ENCODE measurements at regions not wholly inside any gene's neighbourhood (a gene's known extent, or its start where the extent isn't known, plus 50 kb on each side); places are given as distances from the start of the nearest gene placed in this dataset.
A peak's percentile ranks its signal among the peaks of the same experiment; 100 is the strongest.

- ATAC-seq (no peak), DNase-seq (peak in 2 of 4 donors; percentile 28 to 31)
- Histone ChIP-seq H3K27me3 (no peaks in the 10 kb centered on the region), H3K4me3 (no peak overlapping the region), H3K36me3 (peaks cover 0 to 43% of the 10 kb centered on the region in 2 donors), H3K9me3 (no peaks in the 10 kb centered on the region), H3K4me1 (peaks cover 8 to 17% of the 10 kb centered on the region in 2 donors), H3K27ac (no peak overlapping the region)
- TF ChIP-seq CTCF (IDR thresholded peaks at IDR 0.05) = no peak
- intact Hi-C loops (cut with DNase I) = no loop called here
Measured at GRCh38 chr16:31710134-31710533, 163.5 kb upstream of the ZNF267 start.

GRCh38 chr16:31710880-31711279 lies 162.7 kb upstream of the ZNF267 start:
- DNase-seq = no peak
- Histone ChIP-seq H3K27me3 (no peaks in the 10 kb centered on the region), H3K27ac (no peak overlapping the region), H3K4me3 (no peak overlapping the region), H3K4me1 (peaks cover 9 to 24% of the 10 kb centered on the region in 2 donors), H3K9me3 (no peaks in the 10 kb centered on the region), H3K36me3 (peaks cover 0 to 35% of the 10 kb centered on the region in 2 donors)
- intact Hi-C loops (cut with DNase I) = no loop called here
- no peak for TF ChIP-seq CTCF (IDR thresholded peaks at IDR 0.05)
- ATAC-seq = no peak

DNA sequence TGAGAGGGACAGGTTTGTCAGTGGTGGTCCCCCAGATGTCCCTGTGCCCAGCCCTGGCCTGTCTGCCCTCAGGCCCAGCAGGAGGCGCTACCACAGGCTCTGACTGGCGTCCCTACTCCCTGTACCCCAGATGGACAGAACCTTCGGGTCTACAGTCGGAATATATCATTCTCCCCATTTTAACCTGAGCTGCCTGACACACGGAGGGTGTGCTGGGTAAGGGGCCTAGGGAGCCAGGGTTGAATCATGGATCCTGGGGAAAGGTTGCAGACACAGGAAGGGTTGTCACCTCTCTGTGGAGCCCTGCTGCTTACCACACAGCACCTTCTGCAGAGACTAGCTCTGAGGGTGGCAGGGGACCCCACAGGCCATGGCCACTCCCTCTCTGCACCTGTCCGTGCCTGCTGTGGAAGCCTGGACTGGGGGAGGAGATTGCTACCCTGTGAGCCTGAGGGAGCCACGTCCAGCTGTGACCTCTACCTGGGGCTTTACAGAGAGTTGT lies 162.2 kb upstream of the ZNF267 start:
- intact Hi-C loops (cut with DNase I) = no loop called here
- Histone ChIP-seq H3K36me3 (peaks cover 0 to 30% of the 10 kb centered on the region in 2 donors), H3K4me3 (no peak overlapping the region), H3K27me3 (no peaks in the 10 kb centered on the region), H3K4me1 (peaks cover 9 to 25% of the 10 kb centered on the region in 2 donors), H3K27ac (no peak overlapping the region), H3K9me3 (no peaks in the 10 kb centered on the region)
- no peak for TF ChIP-seq CTCF (IDR thresholded peaks at IDR 0.05)
- ATAC-seq (no peak), DNase-seq (no peak)

- no peak for ATAC-seq
- peaks cover 0 to 23% of the 10 kb centered on the region in 2 donors for H3K36me3 ChIP-seq
- H3K4me1 ChIP-seq = peaks cover 9 to 25% of the 10 kb centered on the region in 2 donors
- H3K27ac ChIP-seq = no peak overlapping the region
- no peak for TF ChIP-seq CTCF (IDR thresholded peaks at IDR 0.05)
- DNase-seq = no peak
- H3K9me3 ChIP-seq = no peaks in the 10 kb centered on the region
- no peaks in the 10 kb centered on the region for H3K27me3 ChIP-seq
- H3K4me3 ChIP-seq = no peak overlapping the region
- intact Hi-C loops (cut with DNase I) = no loop called here
Measured at GRCh38 chr16:31712064-31712540, 161.5 kb upstream of the ZNF267 start.

DNA sequence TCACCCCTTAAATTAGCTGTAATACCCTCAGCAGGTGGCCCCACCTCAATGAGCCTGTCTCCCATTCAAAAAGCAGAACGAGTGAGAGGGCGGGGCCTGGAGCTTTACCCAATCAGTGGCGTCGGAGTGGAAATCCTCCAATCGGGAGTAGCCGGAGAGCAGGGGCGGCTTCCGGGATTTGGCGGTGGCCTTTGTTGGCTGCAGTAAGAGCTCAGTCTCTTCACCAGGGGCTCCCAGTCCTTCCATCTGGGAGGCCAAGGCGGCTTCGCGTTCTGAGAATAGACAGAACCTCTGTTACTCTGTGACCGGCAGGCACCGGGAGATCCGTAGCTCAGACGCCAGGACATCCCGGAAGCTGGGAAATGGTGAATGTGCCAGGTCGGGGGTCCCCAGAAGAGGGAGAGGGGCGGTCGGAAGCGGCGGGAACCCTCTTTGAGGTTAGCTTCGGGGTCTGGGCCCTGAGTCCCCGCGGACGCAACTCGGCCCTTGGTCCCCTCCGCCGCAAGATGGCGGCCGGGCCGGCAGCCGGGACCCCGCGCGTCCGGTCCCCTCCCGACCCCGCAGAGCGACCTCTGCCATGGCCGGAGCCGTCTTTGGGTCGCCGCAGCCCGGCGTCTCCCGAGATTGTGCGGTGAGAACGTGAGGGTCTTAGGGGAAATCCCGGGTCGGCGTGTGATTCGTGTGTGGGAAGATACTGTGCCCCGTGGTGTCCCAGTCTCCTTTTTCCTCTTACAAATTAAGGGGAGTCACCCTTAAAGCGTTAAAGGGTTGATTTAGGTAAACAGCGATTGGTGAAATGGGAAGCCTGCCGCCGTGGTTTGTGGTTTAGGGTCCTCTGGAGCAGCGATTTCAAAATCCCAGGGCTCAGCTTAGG lies 160.3 kb upstream of the ZNF267 start:
- peak; percentile 81 to 93 (median 92) for DNase-seq
- Histone ChIP-seq H3K27me3 (no peaks in the 10 kb centered on the region), H3K9me3 (no peaks in the 10 kb centered on the region), H3K36me3 (peaks cover 0 to 11% of the 10 kb centered on the region in 2 donors), H3K4me3 (peak overlapping the region; percentile 73 to 95), H3K4me1 (peaks cover 9 to 25% of the 10 kb centered on the region in 2 donors), H3K27ac (peak overlapping the region; percentile 90 to 95)
- TF ChIP-seq CTCF (IDR thresholded peaks at IDR 0.05) = no peak
- intact Hi-C loops (cut with DNase I) = no loop called here
- ATAC-seq = peak; percentile 96
